NCI-H510A treated with DMSO at 0.1 percent for 48 hours (cell line): ENCODE measurements at regions not wholly inside any gene's neighbourhood (a gene's known extent, or its start where the extent isn't known, plus 50 kb on each side); places are given as distances from the start of the nearest gene placed in this dataset.
"Not testable (repeated sequence)": the region's sequence is repeated elsewhere in the genome, so short reads cannot be mapped to it uniquely, and the experiment has no call there.

Source experiments
- DNase-seq: peaks from one replicate; lab custom pipeline; 2025; lab: John Stamatoyannopoulos, UW

GRCh38 chr5:1583081-1583875, 59.5 kb upstream of the LPCAT1 start:
- not testable (repeated sequence) for DNase-seq

GRCh38 chr5:1579389-1579788, 55.6 kb upstream of the LPCAT1 start:
- not testable (repeated sequence) for DNase-seq

DNA sequence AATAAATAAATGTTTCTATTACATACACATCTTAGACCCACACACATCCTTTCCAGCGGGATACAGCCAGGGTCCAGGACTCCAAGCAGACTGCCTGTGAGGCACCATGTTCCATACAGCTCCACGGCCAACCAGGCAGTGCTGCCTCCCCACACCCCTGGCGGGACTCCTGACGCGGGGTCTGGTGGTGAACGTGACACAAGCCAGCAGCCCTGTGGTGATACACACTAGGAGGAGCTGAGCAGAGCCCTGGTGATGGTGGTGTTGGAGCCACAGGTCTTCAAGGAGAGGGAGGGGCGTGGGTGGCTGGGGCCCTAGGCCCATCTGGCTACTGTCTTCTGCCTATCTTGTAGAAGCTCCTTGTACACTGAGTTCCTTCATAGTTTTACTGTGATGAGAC, 53.1 kb upstream of the LPCAT1 start:
- DNase-seq = not testable (repeated sequence)

DNA sequence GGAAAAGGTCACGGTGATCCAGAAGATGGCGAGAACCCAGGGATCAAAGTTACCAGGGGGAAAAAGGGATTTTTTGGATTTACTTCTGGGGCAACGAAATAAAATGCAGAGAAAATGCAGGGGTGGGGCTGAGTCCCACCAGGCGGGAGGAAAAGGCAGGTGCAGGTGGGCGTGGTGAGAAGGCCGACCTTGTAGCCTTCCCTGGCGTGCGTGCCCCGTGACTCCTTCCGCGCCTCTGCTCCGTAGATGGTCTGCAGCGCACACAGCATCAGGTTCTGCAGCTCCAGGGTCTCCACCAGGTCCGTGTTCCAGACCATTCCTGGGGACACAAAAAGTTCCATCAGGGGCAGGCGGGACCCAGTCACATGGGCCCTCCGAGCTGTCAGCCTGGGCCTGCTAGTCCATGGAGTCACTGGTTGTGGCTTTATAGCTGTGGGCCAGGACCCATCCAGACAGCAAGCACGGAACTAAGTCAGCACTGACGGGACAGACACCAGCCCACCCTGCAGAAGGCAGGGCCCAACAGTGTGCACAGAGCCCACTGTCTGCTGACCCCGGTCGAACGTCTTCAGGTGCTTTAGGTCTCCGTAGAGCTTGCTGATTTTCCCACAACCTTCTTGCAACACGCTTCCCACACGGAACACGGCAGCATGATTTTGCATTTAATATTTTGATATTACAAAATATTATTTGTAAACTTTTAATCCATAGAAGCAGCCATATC, 52.4 kb upstream of the LPCAT1 start:
- not testable (repeated sequence) for DNase-seq

DNA sequence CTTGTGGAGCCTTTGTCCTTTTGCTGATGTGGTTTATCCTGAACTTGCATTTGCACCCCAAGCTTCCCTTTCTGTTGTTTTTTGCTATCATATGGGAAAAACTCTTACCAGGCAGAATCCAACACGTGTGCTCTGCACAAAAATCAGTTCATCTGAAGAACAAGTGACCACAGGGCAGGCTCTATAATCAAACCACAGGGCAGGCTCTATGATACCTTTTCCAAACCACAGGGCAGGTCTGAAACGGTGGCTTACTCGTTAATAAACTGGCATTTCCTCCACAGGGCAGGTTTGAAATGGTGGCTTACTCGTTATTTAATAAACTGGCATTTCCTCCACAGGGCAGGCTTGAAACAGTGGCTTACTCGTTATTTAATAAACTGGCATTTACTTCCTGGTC, 51.7 kb upstream of the LPCAT1 start:
- not testable (repeated sequence) for DNase-seq

DNA sequence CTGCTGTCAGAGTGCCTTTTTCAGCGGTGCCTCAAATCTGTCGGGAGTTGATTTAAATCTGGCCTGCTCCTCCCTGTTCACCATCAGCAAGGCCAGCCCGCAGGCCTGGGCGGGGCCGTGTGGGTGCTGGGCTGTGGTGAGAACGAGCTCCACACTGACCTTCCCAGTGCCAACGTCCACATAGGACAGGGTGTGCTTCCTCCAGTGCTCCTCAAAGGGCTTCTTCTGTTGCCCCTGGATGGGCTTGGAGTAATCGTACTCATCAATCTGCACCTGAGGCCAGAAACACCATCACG, 50.2 kb upstream of the LPCAT1 start:
- DNase-seq = not testable (repeated sequence)

- DNase-seq = not testable (repeated sequence)
These were observed 49.7 kb upstream of the LPCAT1 start for GRCh38 chr5:1573217-1574022.
